ENCODE measurements at regions not wholly inside any gene's neighbourhood (a gene's known extent, or its start where the extent isn't known, plus 50 kb on each side); places are given as distances from the start of the nearest gene placed in this dataset.
"Not testable (repeated sequence)": the region's sequence is repeated elsewhere in the genome, so short reads cannot be mapped to it uniquely, and the experiment has no call there.

DNA sequence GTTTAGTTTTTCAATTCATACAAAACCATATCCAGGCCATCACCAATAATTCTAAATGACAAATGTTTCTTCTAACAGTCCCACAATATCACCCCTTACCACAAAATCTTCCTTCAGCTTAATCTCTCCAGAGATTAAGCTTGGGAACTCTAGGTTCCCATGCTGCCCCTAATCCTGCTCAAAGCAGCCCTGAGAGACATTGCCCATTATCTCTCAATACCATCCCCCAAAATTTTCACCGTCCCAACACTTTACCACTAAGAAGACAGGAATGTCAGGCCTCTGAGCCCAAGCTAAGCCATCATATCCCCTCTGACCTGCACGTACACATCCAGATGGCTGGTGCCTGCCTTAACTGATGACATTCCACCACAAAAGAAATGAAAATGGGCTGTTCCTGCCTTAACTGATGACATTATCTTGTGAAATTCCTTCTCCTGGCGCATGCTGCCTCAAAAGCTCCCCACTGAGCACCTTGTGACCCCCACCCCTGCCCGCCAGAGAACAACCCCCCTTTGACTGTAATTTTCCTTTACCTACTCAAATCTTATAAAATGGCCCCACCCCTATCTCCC lies 1530.9 kb upstream of the SPRY2 start:
- TF ChIP-seq, protein P1, sequence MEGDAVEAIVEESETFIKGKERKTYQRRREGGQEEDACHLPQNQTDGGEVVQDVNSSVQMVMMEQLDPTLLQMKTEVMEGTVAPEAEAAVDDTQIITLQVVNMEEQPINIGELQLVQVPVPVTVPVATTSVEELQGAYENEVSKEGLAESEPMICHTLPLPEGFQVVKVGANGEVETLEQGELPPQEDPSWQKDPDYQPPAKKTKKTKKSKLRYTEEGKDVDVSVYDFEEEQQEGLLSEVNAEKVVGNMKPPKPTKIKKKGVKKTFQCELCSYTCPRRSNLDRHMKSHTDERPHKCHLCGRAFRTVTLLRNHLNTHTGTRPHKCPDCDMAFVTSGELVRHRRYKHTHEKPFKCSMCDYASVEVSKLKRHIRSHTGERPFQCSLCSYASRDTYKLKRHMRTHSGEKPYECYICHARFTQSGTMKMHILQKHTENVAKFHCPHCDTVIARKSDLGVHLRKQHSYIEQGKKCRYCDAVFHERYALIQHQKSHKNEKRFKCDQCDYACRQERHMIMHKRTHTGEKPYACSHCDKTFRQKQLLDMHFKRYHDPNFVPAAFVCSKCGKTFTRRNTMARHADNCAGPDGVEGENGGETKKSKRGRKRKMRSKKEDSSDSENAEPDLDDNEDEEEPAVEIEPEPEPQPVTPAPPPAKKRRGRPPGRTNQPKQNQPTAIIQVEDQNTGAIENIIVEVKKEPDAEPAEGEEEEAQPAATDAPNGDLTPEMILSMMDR (IDR thresholded peaks at IDR 0.05) = not testable (repeated sequence)
- TF ChIP-seq POLR2A, POLR2AphosphoS5 (IDR thresholded peaks at IDR 0.05): not testable (repeated sequence)

All from sigmoid colon (tissue), 4 donors.